GM18499 (cell line): ENCODE measurements at regions not wholly inside any gene's neighbourhood (a gene's known extent, or its start where the extent isn't known, plus 50 kb on each side); places are given as distances from the start of the nearest gene placed in this dataset.

Experiments
- ATAC-seq: cut with Tn5 transposase; IDR thresholded peaks from one replicate; pipeline ENCODE4 v1.9.1; 2021; ENCODE audit warnings: moderate number of reproducible peaks; ENCODE audit not compliant: insufficient read depth, unreplicated experiment

DNA sequence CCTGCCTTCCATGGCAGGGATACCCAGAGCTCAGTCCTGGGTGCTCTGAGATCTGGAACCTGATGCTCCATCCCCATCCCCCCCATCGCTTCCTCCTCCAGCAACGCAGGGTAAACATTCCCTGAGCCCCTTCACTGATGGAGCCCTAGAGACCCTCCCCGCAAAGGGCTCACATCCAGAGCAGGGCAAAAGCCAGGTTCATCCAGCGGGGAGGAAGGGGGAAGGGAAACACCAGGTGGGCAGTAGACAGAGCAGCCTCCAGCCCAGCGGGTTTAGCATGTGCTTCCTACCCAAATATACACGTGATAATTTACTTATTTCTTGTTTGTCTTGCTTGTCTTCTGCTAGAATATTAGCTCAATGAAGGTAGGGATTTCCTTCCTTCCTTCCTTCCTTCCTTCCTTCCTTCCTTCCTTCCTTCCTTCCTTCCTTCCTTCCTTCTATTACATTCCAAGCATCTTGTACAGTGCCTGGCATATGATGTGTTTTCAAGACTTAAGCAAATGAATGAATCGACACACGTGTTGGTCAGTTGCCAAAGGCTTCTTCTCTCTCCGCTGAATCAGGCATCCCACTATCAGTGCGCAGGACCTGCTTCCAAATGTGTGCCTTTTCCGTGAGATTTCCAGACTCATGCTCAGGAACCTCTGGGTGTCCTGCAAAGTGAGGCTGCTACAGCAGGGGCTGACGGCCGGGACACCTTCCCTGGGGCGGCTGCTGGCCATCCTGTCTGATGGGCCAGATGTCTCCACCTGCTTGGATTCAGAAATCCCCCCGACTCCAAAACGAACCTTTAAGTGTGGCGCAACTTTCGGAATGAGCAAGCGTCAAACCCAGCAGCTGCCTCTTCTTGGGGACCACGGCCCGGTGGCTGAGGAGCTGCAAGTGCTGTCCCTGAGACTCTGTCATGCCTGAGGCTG lies 955.1 kb downstream of the BRD1 start:
- no peak for ATAC-seq

GRCh38 chr22:48871176-48871840 lies 956.4 kb downstream of the BRD1 start:
- ATAC-seq: no peak

- ATAC-seq: no peak
These were observed 957.2 kb downstream of the BRD1 start for GRCh38 chr22:48870436-48870835.

GRCh38 chr22:48869788-48870187 lies 957.9 kb downstream of the BRD1 start:
- ATAC-seq: no peak

DNA sequence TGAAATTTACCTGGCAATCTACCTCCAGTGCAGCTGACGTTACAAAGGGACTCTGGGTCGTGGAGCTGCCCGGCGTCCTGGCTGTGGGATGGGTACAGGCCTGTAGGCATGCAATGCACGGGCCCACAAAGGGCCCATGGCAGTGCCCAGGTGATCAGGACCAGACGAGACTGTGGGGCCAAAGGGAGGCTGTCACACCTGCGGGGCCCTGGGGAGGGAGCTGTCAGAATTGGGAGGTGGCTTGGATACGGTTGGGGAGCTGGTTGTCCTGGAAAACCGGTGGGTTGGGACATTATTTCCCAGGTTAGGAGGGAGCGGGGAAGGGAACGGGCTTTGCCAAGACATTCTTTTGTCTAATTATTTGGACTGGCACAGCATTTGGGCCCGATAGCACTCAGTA lies 958.5 kb downstream of the BRD1 start:
- no peak for ATAC-seq

GRCh38 chr22:48868554-48868953 lies 959.1 kb downstream of the BRD1 start:
- no peak for ATAC-seq

- ATAC-seq: no peak
These were observed 959.8 kb downstream of the BRD1 start for GRCh38 chr22:48867891-48868290.

GRCh38 chr22:48866906-48867681 lies 960.6 kb downstream of the BRD1 start:
- ATAC-seq: no peak

DNA sequence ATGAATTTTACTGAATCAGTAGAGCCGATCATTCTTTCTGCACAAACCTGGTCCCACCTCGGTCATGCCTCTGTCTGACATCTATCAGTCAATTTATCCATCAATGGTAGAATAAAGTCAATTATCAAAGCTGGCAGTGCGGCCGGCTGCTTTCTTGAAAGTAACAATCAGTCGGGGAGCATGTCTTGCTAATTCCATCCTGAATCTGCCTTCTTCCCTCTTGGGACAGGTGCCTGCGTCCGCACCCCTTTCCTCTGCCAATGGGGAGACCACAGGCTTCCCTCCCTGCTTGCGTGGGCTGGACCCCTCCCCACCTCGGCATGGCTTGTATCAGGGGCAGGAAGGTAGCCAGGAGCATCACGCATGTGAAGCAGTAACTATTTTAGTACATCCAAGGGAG lies 962.9 kb downstream of the BRD1 start:
- ATAC-seq: no peak

DNA sequence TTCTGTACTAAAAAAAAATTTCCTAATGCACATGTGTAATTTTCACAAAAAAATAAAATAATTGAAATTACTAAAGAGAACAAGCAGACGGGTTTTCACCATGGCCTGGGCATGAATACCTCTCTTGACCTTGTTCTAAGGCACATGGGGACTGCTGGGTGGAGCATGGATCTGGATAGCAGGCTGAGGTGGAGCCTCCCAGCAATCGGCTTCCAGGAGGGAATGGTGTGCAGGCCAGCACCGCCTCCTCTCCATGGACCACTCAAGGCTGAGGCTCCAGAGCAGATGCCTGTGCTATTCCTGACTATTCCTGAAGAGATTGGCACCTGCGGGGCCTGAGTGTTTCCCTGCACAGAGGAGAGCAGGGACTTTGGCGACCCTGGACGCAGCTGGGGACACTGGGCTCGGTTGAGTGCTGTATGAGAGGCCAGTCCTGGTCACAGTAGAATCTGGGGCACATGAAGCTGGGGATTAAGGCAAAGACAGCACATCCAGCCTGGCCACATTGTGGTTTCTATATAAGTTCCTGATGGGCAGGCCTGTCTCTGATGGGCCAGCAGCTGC lies 963.6 kb downstream of the BRD1 start:
- no peak for ATAC-seq

DNA sequence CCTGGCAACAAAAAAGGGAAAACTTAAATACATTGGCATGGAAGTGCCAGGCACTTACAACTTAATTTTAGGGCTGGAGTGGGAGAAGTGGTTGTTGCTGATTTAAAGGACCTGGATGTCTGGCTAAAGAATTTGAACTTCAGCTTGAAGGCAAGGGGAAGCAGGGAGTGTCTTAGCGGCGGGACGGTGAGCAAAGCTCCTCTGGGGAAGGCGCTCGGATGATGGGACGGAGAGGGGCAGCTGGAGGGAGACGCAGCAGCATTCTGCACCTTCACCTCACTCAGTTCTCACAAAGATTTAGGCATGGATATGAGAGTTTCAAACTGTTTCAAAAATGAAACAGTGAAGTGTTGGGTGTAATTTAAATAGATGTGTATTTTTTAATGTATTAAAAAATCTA lies 967.1 kb downstream of the BRD1 start:
- ATAC-seq: no peak

- no peak for ATAC-seq
These were observed 968.8 kb downstream of the BRD1 start for GRCh38 chr22:48858856-48859255.

- no peak for ATAC-seq
These were observed 969.6 kb downstream of the BRD1 start for GRCh38 chr22:48858121-48858520.

DNA sequence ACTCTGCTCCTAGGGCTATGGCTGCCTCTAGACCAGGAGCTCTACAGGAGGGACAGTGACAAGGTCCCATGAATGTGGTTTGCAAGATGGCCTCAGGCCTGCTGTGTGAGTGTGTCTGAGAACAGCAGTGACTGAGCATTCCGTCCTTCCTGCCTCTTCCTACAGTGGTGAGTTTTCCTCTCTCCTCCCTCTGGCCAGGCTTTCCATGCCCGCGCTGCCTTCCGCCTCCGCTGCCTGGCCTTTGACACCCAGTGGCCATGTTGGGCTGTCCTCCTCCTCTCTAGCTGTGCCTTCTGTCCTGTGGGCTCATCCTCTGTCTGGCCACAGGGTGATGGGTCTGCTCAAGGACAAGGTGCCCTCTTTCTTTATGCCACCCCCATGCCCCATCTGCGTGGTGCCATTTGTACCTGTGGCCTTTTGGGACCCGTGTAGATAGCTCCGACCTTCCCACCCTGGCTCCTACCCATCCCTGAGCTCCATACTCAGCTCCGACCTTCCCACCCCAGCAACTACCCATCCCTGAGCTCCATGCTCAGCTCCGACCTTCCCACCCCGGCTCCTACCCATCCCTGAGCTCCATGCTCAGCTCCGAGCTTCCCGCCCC lies 970.4 kb downstream of the BRD1 start:
- no peak for ATAC-seq

- no peak for ATAC-seq
These were observed 971.4 kb downstream of the BRD1 start for GRCh38 chr22:48856308-48856615.

DNA sequence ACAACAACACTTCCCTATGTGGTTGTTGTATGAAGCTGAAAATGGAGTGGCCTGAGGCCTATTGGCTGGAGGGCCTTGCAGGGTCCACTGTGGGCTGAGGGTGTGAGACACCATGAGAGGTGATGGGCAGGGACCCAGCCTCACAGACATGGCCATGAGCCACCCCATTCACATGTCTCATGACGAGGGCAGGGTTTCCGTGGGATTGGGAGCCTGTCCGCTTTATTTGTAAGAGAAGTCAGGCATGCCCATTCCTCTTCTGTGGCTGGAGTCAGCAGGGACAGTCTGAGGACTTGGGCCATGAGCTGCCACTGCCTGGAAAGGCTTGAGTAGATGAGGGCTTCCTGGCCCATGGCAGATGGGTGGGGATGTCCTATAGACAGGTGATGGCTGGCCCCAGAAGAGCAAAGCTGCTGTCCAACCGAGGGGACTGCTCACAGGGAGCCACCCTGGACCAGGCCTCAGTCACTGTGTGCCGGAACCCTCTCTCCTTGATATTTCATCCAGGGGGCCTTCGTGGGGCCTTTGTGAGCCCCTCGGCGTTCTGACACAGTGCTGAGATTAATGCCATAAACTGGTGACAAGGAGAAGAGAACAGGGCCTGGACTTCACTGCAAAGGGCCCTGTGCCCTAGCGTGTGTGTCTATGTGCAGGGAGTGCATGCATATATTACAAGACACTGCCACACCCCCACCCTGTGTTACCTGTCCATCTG lies 971.9 kb downstream of the BRD1 start:
- ATAC-seq: no peak

GRCh38 chr22:48855013-48855412 lies 972.7 kb downstream of the BRD1 start:
- ATAC-seq: no peak

GRCh38 chr22:48853627-48854240 lies 973.9 kb downstream of the BRD1 start:
- ATAC-seq: no peak

GRCh38 chr22:48851933-48852549 lies 975.6 kb downstream of the BRD1 start:
- ATAC-seq: no peak
